HG03280 (cell line): ENCODE measurements at regions not wholly inside any gene's neighbourhood (a gene's known extent, or its start where the extent isn't known, plus 50 kb on each side); places are given as distances from the start of the nearest gene placed in this dataset.

Experiments
- ATAC-seq: cut with Tn5 transposase; IDR thresholded peaks from one replicate; pipeline ENCODE4 v1.9.1; 2021; ENCODE audit warnings: mild to moderate bottlenecking, moderate library complexity; ENCODE audit not compliant: unreplicated experiment

- ATAC-seq = no peak
These were observed 100.0 kb upstream of the STX18 start for GRCh38 chr4:4641661-4642495.

DNA sequence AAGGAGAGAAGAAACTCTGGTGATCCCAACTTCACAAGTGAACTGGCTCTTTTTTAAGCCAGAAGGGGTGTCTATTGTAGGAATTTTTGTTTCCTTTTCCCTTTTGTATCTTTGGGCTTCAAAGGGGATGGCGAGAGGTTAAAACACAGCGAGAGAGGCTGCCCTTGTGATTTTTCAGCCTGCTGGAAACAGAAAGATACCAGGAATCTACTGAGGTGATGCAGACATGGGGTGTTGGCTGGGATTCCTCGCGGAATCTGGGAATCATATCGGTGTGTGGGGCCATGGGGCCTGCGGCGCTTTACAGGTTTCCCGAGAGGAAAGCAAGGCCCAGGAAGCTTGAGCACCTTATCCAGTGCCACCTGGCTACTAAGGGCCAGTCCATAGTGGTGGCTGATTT, 99.4 kb upstream of the STX18 start:
- no peak for ATAC-seq

DNA sequence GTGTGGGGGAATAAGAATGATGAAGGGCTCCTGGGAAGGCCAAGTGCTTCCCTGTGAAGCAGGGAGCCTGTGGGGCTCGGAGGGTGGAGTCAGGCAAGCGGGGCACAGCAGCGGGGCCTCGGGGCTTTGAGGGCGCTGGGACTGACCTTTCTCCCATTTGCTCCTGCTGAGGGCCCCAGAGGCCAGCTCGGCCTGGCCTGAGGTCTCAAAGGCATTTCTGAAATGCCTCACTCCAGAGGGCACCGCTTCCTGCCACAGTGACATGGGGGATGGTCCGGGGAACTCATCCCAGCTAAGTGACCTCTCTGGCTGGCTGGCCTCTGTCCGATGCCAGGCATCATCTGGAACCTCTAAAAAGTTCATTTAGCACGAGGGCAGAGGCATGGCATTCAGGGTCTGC, 98.8 kb upstream of the STX18 start:
- no peak for ATAC-seq

DNA sequence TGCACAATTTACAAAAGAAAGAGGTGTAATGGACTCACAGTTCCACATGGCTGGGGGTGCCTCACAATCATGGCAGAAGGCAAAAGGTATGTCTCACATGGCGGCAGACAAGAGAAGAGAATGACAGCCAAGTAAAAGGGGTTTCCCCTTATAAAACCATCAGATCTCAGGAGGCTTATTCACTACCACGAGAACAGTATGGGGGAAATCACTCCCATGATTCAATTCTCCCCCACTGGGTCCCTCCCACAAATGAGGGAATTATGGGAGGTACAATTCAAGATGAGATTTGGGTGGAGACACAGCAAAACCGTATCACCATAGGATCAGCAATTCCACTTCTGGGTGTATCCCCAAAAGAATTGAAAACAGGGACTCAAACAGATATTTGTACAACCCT, 97.5 kb upstream of the STX18 start:
- no peak for ATAC-seq

- no peak for ATAC-seq
These were observed 95.9 kb upstream of the STX18 start for GRCh38 chr4:4637710-4638109.

- ATAC-seq = no peak
These were observed 91.6 kb upstream of the STX18 start for GRCh38 chr4:4633431-4633830.

- peak; percentile 82 for ATAC-seq
These were observed 89.3 kb upstream of the STX18 start for GRCh38 chr4:4631150-4631549.

DNA sequence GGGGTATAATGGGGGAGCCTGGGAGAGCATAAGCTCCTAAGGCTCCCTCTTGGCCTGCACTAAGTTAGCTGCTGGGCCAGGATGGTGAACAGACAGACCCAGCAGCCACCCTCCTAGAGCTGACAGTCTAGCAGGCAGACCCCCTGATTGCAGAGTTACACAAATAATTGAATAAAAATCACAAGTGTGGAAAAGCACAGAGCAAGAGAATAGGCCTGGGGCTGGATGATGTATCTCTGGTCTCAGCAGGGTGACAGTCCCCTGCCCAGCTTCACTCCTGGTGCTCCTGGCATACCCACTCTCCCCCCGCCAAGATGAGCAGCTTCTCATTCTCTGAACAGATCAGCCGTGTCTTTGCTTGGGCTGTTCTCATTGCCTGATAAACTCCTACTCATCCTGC, 86.1 kb upstream of the STX18 start:
- no peak for ATAC-seq

DNA sequence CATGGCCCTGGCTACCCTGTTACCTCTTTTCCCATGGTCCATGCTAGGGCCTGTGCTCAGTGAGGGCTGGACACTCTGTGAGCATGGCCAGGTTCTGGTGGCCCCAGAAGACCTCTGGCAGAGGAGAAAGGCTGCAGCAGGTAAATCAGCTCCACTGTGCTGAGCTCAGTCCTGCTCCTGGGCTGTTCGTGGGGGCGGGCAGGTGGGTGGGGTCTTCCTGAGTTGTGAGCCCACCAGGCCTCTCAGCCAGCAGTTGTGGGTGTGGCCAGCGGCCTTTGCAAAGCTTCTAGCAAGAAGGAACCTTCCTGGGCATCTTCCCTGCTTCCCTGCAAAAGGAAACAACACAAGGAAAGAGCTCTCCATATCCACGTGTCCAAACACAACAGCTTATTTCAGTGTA, 85.3 kb upstream of the STX18 start:
- ATAC-seq = no peak

DNA sequence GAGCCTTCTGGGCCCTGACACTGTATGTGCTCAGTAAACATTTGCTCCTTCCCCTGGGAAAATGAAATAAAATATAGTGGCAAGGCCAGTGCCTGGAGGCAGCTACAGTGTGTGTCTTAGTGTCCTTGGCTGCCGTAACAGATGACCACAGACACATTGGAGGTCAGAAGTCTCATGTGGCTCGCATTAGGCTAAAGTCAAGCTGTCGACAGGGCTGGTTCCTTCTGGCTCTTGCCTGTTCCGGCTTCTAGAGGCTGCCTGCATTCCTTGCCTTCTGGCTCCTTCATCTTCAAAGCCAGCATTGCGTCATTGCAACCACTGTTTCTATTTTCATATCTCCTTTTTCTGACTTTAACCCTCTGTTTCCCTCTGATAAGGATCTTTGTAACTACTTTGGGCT, 83.6 kb upstream of the STX18 start:
- ATAC-seq = no peak

- no peak for ATAC-seq
These were observed 82.5 kb upstream of the STX18 start for GRCh38 chr4:4624276-4624897.

- ATAC-seq = no peak
These were observed 78.0 kb upstream of the STX18 start for GRCh38 chr4:4619821-4620220.

GRCh38 chr4:4618847-4619246, 77.0 kb upstream of the STX18 start:
- no peak for ATAC-seq

DNA sequence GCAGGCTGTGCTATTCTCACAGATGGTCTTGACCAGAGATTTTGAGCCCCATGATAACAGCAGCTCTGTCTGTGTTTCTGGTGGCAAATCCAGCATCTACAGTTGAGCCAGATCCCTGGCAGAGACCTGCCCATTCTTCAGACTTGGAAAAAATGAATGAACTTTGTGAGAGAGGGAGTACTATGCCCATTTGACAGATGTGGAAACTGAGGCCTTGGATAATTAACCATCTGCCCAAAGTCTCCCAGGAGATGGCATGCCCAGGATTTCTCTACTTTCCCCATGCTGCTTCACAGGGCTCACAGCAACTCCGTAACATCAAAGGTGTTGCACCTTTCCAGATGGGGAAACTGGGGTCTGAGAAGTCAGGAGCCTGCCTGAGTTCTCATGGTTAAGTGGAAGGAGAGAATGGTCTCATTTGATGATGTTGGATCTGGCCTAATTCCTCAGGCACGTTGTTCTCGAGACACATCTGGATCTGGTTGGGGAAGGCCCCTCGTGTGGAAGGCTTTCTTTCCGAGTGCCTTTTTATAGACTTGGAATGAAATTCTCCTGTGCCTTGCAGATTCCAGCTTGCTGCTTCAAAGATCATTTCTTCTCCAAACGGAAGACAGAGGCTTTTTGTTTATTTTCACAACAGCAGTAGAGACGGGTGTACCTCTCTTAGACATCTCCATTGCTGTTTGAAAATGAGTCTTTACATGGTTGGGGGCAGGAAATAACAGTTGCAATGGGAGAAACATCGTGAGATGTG, 73.3 kb upstream of the STX18 start:
- no peak for ATAC-seq

DNA sequence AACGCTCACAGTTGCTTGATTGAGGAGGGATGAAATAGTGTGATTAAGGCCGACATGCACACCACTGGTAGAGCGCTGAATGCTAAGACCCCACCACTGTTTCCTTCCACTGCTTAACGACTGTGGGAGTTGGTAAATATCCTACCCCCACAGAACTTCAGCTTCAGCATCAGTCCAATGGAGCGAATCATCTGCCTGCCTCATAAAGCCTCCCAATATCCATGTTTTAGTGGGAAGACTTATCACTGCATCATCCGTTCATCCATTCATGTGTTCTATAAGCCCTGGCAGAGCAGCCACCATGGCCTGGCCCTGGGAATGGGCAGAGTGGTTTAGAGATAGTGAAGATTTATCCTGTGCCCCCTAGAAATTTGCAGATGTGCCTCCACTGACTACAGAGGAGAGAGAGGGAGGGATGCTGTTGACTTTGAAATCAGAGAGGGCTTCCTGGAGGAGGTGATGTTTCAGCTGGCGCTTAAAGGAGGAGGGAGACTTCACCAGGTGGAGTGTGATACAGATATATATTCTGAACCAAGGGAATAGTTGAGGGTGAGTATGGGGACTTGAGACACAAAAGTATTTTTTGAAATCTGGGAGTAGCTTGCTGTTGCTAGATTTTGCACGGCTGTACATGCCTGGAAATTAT, 71.9 kb upstream of the STX18 start:
- ATAC-seq = no peak

- ATAC-seq = no peak
These were observed 71.2 kb upstream of the STX18 start for GRCh38 chr4:4613126-4613465.

DNA sequence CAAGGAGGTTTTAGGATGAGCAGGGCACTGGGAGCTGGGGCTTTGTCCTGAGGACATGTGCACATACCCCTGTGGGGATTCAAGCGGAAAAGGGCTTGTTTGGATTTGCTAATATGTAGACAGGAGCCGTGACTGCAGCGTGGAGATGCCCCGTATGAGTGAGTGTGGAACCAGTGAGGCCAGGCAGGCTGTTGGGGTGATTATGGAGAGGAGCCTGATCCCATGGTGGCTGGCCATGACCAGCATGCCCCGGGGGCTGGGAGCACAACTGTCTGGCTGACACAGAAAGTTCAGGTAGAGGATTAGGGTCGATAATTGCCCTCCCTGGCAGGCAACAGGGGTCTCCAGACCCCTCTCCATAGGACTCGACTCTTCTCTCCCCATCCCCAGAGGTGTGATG, 68.8 kb upstream of the STX18 start:
- ATAC-seq = no peak

- no peak for ATAC-seq
These were observed 67.9 kb upstream of the STX18 start for GRCh38 chr4:4609622-4610334.

DNA sequence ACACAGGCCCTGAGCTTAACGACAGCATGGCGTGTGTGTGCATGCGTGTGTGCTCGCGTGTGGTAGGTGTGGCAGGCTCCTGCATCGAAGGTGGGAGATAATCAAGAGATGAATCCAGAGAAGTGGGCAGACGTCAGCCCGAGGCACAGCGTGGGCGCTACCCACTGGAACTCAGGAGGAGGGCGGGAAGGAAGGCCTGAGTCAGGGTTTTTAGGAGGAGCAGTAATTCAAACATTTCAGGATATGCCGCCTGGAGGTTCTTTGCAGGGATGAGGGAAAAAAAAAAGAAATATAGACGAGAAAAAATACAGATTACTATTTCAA, 66.3 kb upstream of the STX18 start:
- ATAC-seq = no peak

GRCh38 chr4:4607336-4608213, 65.7 kb upstream of the STX18 start:
- ATAC-seq = no peak
